GM18951 (cell line): ENCODE measurements at regions not wholly inside any gene's neighbourhood (a gene's known extent, or its start where the extent isn't known, plus 50 kb on each side); places are given as distances from the start of the nearest gene placed in this dataset.

ENCODE experiments used
- POLR2A ChIP-seq: IDR thresholded peaks from 4 replicates; pipeline ENCODE4 v1.6.1; 2011; ENCODE audit warnings: mild to moderate bottlenecking; ENCODE audit not compliant: insufficient read length, insufficient read depth; ENCODE audit errors: extremely low read depth
- in situ Hi-C: fragments of 300-500 bp; cut with MboI; formaldehyde crosslinking; loops from one replicate; pipeline ENCODE4 v1.12.0; 2022; ENCODE audit warnings: low sequenced_read_pairs, mixed read lengths, inconsistent platforms; ENCODE audit not compliant: unreplicated experiment

GRCh38 chr19:30131722-30132291 is 189.8 kb downstream of the URI1 start:
- TF ChIP-seq POLR2A = no peak
- in situ Hi-C loops = loop anchor here (10.0 kb wide), 1 partner anchor 183 kb away; no protein-coding TSS in a partner anchor

- TF ChIP-seq POLR2A = no peak
- in situ Hi-C loops = loop anchor here (10.0 kb wide), 1 partner anchor 182 kb away; no protein-coding TSS in a partner anchor
Measured at GRCh38 chr19:30132343-30133075, 190.5 kb downstream of the URI1 start.

GRCh38 chr19:30133803-30134202 is 191.8 kb downstream of the URI1 start:
- TF ChIP-seq POLR2A = no peak
- in situ Hi-C loops = loop anchor here (10.0 kb wide), 1 partner anchor 181 kb away; no protein-coding TSS in a partner anchor

- TF ChIP-seq POLR2A = no peak
- in situ Hi-C loops = loop anchor here (10.0 kb wide), 1 partner anchor 180 kb away; no protein-coding TSS in a partner anchor
Measured at GRCh38 chr19:30135093-30135757, 193.2 kb downstream of the URI1 start.

- TF ChIP-seq POLR2A = no peak
- in situ Hi-C loops = loop anchor here (10.0 kb wide), 1 partner anchor 179 kb away; no protein-coding TSS in a partner anchor
Measured at GRCh38 chr19:30135797-30136196, 193.8 kb downstream of the URI1 start.

- in situ Hi-C loops = loop anchor here (10.0 kb wide), 1 partner anchor 178 kb away; no protein-coding TSS in a partner anchor
- no peak for TF ChIP-seq POLR2A
Measured at GRCh38 chr19:30136611-30137195, 194.7 kb downstream of the URI1 start.

- in situ Hi-C loops = loop anchor here (10.0 kb wide), 1 partner anchor 177 kb away; no protein-coding TSS in a partner anchor
- no peak for TF ChIP-seq POLR2A
Measured at GRCh38 chr19:30137747-30138146, 195.7 kb downstream of the URI1 start.

GRCh38 chr19:30144242-30144758 is 202.3 kb downstream of the URI1 start:
- in situ Hi-C loops = no loop called here
- no peak for TF ChIP-seq POLR2A

GRCh38 chr19:30144802-30145201 is 202.8 kb downstream of the URI1 start:
- TF ChIP-seq POLR2A = no peak
- in situ Hi-C loops = no loop called here

- TF ChIP-seq POLR2A = no peak
- in situ Hi-C loops = no loop called here
Measured at GRCh38 chr19:30145467-30145866, 203.4 kb downstream of the URI1 start.

GRCh38 chr19:30146346-30146745 is 204.3 kb downstream of the URI1 start:
- TF ChIP-seq POLR2A = no peak
- in situ Hi-C loops = no loop called here

- in situ Hi-C loops = no loop called here
- no peak for TF ChIP-seq POLR2A
Measured at GRCh38 chr19:30148039-30148790, 206.2 kb downstream of the URI1 start.

GRCh38 chr19:30148803-30149202 is 206.8 kb downstream of the URI1 start:
- no peak for TF ChIP-seq POLR2A
- in situ Hi-C loops = no loop called here

GRCh38 chr19:30149300-30149699 is 207.3 kb downstream of the URI1 start:
- in situ Hi-C loops = no loop called here
- no peak for TF ChIP-seq POLR2A
